ENCODE measurements at regions not wholly inside any gene's neighbourhood (a gene's known extent, or its start where the extent isn't known, plus 50 kb on each side); places are given as distances from the start of the nearest gene placed in this dataset.

GRCh38 chr3:193902607-193903511, 233.1 kb upstream of the HES1 start:
- no peak overlapping the region for H3K27ac Mint-ChIP-seq
- H3K27me3 Mint-ChIP-seq (ENCODE audit: low read depth) = peaks cover 2% of the 10 kb centered on the region; the same call in 1 of the 2 replicates
- no peak overlapping the region for H3K4me3 Mint-ChIP-seq
- Histone ChIP-seq H4K8ac (replicated peaks; ENCODE audit: insufficient read length, low read depth, low read length) (no peak overlapping the region), H2BK20ac (ENCODE audit: low read depth, low read length, poor library complexity, severe bottlenecking) (no peak overlapping the region), H3K4me2 (ENCODE audit: insufficient read depth, insufficient read length, low read length) (no peak overlapping the region), H3K4ac (ENCODE audit: low read depth, low read length) (no peak overlapping the region), H3K4me1 (ENCODE audit: insufficient read depth, low read length) (no peaks in the 10 kb centered on the region), H2BK12ac (ENCODE audit: insufficient read length, low read depth, low read length) (no peak overlapping the region), H2BK120ac (ENCODE audit: low read depth, low read length, poor library complexity, severe bottlenecking) (no peak overlapping the region), H4K20me1 (ENCODE audit: control insufficient read depth, insufficient read depth, insufficient read length) (no peaks in the 10 kb centered on the region), H3K9ac (ENCODE audit: extremely low read depth, insufficient read length, low read length) (no peak overlapping the region), H4K91ac (ENCODE audit: insufficient read length, low read depth, low read length) (no peak overlapping the region), H2AFZ (ENCODE audit: low read length) (no peak overlapping the region), H3K14ac (ENCODE audit: insufficient read depth, low read length) (no peak overlapping the region), H3K23ac (ENCODE audit: insufficient read length, low read depth, low read length) (no peak overlapping the region), H3K27ac (ENCODE audit: insufficient read length, low read depth, low read length) (no peak overlapping the region), H3K9me3 (ENCODE audit: control insufficient read depth, low read depth, low read length) (no peaks in the 10 kb centered on the region), H3K27me3 (ENCODE audit: insufficient read depth, low read length) (no peaks in the 10 kb centered on the region), H3K23me2 (ENCODE audit: insufficient read length, low read depth, low read length, poor library complexity, severe bottlenecking) (no peaks in the 10 kb centered on the region), H3K79me1 (ENCODE audit: insufficient read depth, low read depth, low read length, poor library complexity, severe bottlenecking) (no peaks in the 10 kb centered on the region), H3K56ac (ENCODE audit: insufficient read length, low read depth, low read length) (no peak overlapping the region), H3K18ac (ENCODE audit: insufficient read length, low read depth, low read length) (no peak overlapping the region), H3K79me2 (ENCODE audit: insufficient read depth, low read length) (no peaks in the 10 kb centered on the region), H4K5ac (ENCODE audit: insufficient read length, low read depth, low read length) (no peak overlapping the region), H2AK5ac (ENCODE audit: insufficient read length, low read length) (no peak overlapping the region), H3T11ph (ENCODE audit: low read length) (no peak overlapping the region), H2BK5ac (ENCODE audit: insufficient read length, low read length) (no peak overlapping the region), H2BK15ac (ENCODE audit: low read depth, low read length) (no peak overlapping the region)
- no CpG with 5 or more reads among the region's 14 CpGs for WGBS (ENCODE audit: extremely low coverage, insufficient read length, low lambda C conversion rate)
- H3K9me3 Mint-ChIP-seq = peaks cover 4 to 11% of the 10 kb centered on the region in 2 experiments
- TF ChIP-seq, protein P1, sequence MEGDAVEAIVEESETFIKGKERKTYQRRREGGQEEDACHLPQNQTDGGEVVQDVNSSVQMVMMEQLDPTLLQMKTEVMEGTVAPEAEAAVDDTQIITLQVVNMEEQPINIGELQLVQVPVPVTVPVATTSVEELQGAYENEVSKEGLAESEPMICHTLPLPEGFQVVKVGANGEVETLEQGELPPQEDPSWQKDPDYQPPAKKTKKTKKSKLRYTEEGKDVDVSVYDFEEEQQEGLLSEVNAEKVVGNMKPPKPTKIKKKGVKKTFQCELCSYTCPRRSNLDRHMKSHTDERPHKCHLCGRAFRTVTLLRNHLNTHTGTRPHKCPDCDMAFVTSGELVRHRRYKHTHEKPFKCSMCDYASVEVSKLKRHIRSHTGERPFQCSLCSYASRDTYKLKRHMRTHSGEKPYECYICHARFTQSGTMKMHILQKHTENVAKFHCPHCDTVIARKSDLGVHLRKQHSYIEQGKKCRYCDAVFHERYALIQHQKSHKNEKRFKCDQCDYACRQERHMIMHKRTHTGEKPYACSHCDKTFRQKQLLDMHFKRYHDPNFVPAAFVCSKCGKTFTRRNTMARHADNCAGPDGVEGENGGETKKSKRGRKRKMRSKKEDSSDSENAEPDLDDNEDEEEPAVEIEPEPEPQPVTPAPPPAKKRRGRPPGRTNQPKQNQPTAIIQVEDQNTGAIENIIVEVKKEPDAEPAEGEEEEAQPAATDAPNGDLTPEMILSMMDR (conservative IDR thresholded peaks at IDR 0.05) = no peak
- H3K4me1 Mint-ChIP-seq = peaks cover 28 to 35% of the 10 kb centered on the region in 2 experiments
- peaks cover 0 to 16% (median 0%) of the 10 kb centered on the region in 3 experiments; a peak in 3 of 7 replicates for H3K36me3 Mint-ChIP-seq (ENCODE audit: insufficient read depth in 1 of 3, low read depth in 3 of 3)
- no peak for DNase-seq

All from H9 (cell line).